HEK293 (cell line): ENCODE measurements at regions not wholly inside any gene's neighbourhood (a gene's known extent, or its start where the extent isn't known, plus 50 kb on each side); places are given as distances from the start of the nearest gene placed in this dataset.

Source experiments
- CTCF ChIA-PET: fragments of 350-600 bp; formaldehyde crosslinking; extraction: SDS; loops from one replicate; lab custom pipeline; 2021; ENCODE audit warnings: antibody characterized with exemption; lab: Yijun Ruan, JAX
- POLR2A ChIA-PET: fragments of 300-600 bp; formaldehyde crosslinking; extraction: SDS; loops from one replicate; lab custom pipeline; 2020; ENCODE audit warnings: antibody characterized with exemption, inconsistent platforms; lab: Yijun Ruan, JAX
- H3K27ac ChIP-seq: fragments of 200-500 bp; sonication (Bioruptor generic); 2 replicates; pipeline ENCODE4 v1.5.1; 2014; ENCODE audit warnings: low read depth, low read length, control low read depth, inconsistent platforms; ENCODE audit errors: extremely low read depth
- H3K36me3 ChIP-seq, 2 experiments: fragments of 200-500 bp in 1 of 2; sonication (Bioruptor generic) in 1 of 2; 1 replicate in 1 of 2; 2 replicates in 1 of 2; pipeline ENCODE4 v1.5.1; 2014 to 2017; ENCODE audit warnings: inconsistent platforms in 2 of 2, low read length in 2 of 2; ENCODE audit not compliant: control insufficient read depth in 2 of 2, insufficient read depth in 1 of 2
- H3K4me1 ChIP-seq: fragments of 200-500 bp; sonication (Bioruptor generic); 2 replicates; pipeline ENCODE4 v1.5.1; 2014; ENCODE audit warnings: mild to moderate bottlenecking, low read length, inconsistent platforms; ENCODE audit not compliant: control insufficient read depth, insufficient read depth
- H3K4me3 ChIP-seq: 2 replicates; pipeline ENCODE4 v1.5.1; 2011; ENCODE audit warnings: low read depth, mild to moderate bottlenecking, control low read depth, low read length, moderate library complexity
- H3K9me3 ChIP-seq: fragments of 200-500 bp; sonication (Bioruptor generic); 2 replicates; pipeline ENCODE4 v1.5.1; 2014; ENCODE audit warnings: low read depth, low read length, inconsistent platforms; ENCODE audit not compliant: control insufficient read depth, insufficient read depth
- KLF7 ChIP-seq: fragments of 450-650 bp; formaldehyde crosslinking; IDR thresholded peaks from 2 replicates; pipeline ENCODE4 v1.5.1; 2016; ENCODE audit warnings: missing biosample characterization, missing genetic modification characterization, borderline replicate concordance
- ZFP37 ChIP-seq: fragments of 450-650 bp; formaldehyde crosslinking; IDR thresholded peaks from 2 replicates; pipeline ENCODE4 v1.5.1; 2016; ENCODE audit warnings: missing biosample characterization, missing genetic modification characterization
- ZNF146 ChIP-seq: fragments of 450-650 bp; formaldehyde crosslinking; IDR thresholded peaks from 2 replicates; pipeline ENCODE4 v1.5.1; 2016; ENCODE audit warnings: missing biosample characterization, missing genetic modification characterization
- ZNF324 ChIP-seq: fragments of 450-650 bp; formaldehyde crosslinking; IDR thresholded peaks from 2 replicates; pipeline ENCODE4 v1.5.1; 2016; ENCODE audit warnings: missing biosample characterization, missing genetic modification characterization
- ZNF645 ChIP-seq: fragments of 450-650 bp; formaldehyde crosslinking; IDR thresholded peaks from 2 replicates; pipeline ENCODE4; 2016; ENCODE audit warnings: missing biosample characterization, missing genetic modification characterization
- TF ChIP-seq, protein P1 (sequence below): fragments of 450-650 bp; formaldehyde crosslinking; IDR thresholded peaks from 2 replicates; pipeline ENCODE4 v1.5.1; 2016; ENCODE audit warnings: missing biosample characterization, missing genetic modification characterization, borderline replicate concordance
- TF ChIP-seq, protein P2 (sequence below): fragments of 450-650 bp; formaldehyde crosslinking; IDR thresholded peaks from 2 replicates; pipeline ENCODE4 v1.5.1; 2017; ENCODE audit warnings: missing biosample characterization, missing genetic modification characterization
- TF ChIP-seq, protein P3 (sequence below): fragments of 450-650 bp; formaldehyde crosslinking; IDR thresholded peaks from 2 replicates; pipeline ENCODE4 v1.5.1; 2016; ENCODE audit warnings: missing biosample characterization, missing genetic modification characterization
- TF ChIP-seq, protein P4 (sequence below): fragments of 450-650 bp; formaldehyde crosslinking; IDR thresholded peaks from 2 replicates; pipeline ENCODE4 v1.5.1; 2016; ENCODE audit warnings: missing biosample characterization, missing genetic modification characterization

GRCh38 chr1:91624331-91624730, 123.7 kb downstream of the CDC7 start:
- POLR2A ChIA-PET = no interaction called here
- TF ChIP-seq ZFP37 (tag by site-specific recombination) (no peak), ZNF645 (tag by site-specific recombination) (no peak), ZNF146 (tag by site-specific recombination) (peak; percentile 70), KLF7 (tag by site-specific recombination) (no peak), ZNF324 (no peak)
- TF ChIP-seq, protein P1, sequence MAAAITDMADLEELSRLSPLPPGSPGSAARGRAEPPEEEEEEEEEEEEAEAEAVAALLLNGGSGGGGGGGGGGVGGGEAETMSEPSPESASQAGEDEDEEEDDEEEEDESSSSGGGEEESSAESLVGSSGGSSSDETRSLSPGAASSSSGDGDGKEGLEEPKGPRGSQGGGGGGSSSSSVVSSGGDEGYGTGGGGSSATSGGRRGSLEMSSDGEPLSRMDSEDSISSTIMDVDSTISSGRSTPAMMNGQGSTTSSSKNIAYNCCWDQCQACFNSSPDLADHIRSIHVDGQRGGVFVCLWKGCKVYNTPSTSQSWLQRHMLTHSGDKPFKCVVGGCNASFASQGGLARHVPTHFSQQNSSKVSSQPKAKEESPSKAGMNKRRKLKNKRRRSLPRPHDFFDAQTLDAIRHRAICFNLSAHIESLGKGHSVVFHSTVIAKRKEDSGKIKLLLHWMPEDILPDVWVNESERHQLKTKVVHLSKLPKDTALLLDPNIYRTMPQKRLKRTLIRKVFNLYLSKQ (tag by site-specific recombination) = no peak
- TF ChIP-seq, protein P2, sequence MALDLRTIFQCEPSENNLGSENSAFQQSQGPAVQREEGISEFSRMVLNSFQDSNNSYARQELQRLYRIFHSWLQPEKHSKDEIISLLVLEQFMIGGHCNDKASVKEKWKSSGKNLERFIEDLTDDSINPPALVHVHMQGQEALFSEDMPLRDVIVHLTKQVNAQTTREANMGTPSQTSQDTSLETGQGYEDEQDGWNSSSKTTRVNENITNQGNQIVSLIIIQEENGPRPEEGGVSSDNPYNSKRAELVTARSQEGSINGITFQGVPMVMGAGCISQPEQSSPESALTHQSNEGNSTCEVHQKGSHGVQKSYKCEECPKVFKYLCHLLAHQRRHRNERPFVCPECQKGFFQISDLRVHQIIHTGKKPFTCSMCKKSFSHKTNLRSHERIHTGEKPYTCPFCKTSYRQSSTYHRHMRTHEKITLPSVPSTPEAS (tag by site-specific recombination) = no peak
- TF ChIP-seq, protein P3, sequence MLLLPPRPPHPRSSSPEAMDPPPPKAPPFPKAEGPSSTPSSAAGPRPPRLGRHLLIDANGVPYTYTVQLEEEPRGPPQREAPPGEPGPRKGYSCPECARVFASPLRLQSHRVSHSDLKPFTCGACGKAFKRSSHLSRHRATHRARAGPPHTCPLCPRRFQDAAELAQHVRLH (tag by site-specific recombination) = 0 out of 2 replicates have a peak, but pooled peaks have one; percentile 43
- TF ChIP-seq, protein P4, sequence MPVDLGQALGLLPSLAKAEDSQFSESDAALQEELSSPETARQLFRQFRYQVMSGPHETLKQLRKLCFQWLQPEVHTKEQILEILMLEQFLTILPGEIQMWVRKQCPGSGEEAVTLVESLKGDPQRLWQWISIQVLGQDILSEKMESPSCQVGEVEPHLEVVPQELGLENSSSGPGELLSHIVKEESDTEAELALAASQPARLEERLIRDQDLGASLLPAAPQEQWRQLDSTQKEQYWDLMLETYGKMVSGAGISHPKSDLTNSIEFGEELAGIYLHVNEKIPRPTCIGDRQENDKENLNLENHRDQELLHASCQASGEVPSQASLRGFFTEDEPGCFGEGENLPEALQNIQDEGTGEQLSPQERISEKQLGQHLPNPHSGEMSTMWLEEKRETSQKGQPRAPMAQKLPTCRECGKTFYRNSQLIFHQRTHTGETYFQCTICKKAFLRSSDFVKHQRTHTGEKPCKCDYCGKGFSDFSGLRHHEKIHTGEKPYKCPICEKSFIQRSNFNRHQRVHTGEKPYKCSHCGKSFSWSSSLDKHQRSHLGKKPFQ (tag by site-specific recombination) = no peak
- H3K4me1 ChIP-seq = no peaks in the 10 kb centered on the region
- CTCF ChIA-PET = no interaction called here
- H3K36me3 ChIP-seq = no peaks in the 10 kb centered on the region
- no peak overlapping the region for H3K27ac ChIP-seq
- no peaks in the 10 kb centered on the region for H3K9me3 ChIP-seq
- no peak overlapping the region for H3K4me3 ChIP-seq
